ENCODE measurements at regions not wholly inside any gene's neighbourhood (a gene's known extent, or its start where the extent isn't known, plus 50 kb on each side); places are given as distances from the start of the nearest gene placed in this dataset.

DNA sequence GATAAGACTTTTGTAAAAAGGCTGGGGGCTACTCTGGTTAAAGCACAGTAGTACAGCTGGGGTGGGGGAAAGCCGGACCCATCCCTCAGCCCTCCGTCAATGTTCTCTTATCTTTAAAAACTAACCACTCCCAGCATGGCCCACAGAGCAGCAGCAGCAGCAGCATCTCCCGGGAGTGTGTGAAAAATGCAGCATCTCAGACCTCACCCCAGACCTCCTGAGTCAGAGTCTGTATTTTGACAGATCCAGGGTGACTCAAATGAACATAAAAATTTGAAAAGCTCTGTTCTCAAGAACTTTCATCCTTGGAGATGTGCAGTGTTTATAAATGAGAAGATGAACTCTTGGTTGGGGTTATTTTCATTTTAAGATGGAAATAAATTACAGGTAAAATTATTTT, 277.7 kb upstream of the ECI2 start:
- TF ChIP-seq YY1 (IDR thresholded peaks at IDR 0.05; ENCODE audit: low read depth) (no peak), CEBPB (IDR thresholded peaks at IDR 0.05) (no peak), EGR1 (IDR thresholded peaks at IDR 0.05) (no peak), EP300 (IDR thresholded peaks at IDR 0.05; ENCODE audit: borderline replicate concordance) (no peak), FOXM1 (IDR thresholded peaks at IDR 0.05; ENCODE audit: borderline replicate concordance, low read depth) (no peak), RAD21 (IDR thresholded peaks at IDR 0.05; ENCODE audit: low read depth) (no peak), TEAD4 (IDR thresholded peaks at IDR 0.05) (no peak), TAF1 (IDR thresholded peaks at IDR 0.05; ENCODE audit: low read depth) (no peak), TCF12 (IDR thresholded peaks at IDR 0.05; ENCODE audit: low read depth) (no peak)
- TF ChIP-seq, protein P1, sequence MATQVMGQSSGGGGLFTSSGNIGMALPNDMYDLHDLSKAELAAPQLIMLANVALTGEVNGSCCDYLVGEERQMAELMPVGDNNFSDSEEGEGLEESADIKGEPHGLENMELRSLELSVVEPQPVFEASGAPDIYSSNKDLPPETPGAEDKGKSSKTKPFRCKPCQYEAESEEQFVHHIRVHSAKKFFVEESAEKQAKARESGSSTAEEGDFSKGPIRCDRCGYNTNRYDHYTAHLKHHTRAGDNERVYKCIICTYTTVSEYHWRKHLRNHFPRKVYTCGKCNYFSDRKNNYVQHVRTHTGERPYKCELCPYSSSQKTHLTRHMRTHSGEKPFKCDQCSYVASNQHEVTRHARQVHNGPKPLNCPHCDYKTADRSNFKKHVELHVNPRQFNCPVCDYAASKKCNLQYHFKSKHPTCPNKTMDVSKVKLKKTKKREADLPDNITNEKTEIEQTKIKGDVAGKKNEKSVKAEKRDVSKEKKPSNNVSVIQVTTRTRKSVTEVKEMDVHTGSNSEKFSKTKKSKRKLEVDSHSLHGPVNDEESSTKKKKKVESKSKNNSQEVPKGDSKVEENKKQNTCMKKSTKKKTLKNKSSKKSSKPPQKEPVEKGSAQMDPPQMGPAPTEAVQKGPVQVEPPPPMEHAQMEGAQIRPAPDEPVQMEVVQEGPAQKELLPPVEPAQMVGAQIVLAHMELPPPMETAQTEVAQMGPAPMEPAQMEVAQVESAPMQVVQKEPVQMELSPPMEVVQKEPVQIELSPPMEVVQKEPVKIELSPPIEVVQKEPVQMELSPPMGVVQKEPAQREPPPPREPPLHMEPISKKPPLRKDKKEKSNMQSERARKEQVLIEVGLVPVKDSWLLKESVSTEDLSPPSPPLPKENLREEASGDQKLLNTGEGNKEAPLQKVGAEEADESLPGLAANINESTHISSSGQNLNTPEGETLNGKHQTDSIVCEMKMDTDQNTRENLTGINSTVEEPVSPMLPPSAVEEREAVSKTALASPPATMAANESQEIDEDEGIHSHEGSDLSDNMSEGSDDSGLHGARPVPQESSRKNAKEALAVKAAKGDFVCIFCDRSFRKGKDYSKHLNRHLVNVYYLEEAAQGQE (IDR thresholded peaks at IDR 0.05; ENCODE audit: low read depth): no peak
- TF ChIP-seq, protein P2, sequence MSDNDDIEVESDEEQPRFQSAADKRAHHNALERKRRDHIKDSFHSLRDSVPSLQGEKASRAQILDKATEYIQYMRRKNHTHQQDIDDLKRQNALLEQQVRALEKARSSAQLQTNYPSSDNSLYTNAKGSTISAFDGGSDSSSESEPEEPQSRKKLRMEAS (IDR thresholded peaks at IDR 0.05): no peak
